ENCODE measurements at regions not wholly inside any gene's neighbourhood (a gene's known extent, or its start where the extent isn't known, plus 50 kb on each side); places are given as distances from the start of the nearest gene placed in this dataset.

DNA sequence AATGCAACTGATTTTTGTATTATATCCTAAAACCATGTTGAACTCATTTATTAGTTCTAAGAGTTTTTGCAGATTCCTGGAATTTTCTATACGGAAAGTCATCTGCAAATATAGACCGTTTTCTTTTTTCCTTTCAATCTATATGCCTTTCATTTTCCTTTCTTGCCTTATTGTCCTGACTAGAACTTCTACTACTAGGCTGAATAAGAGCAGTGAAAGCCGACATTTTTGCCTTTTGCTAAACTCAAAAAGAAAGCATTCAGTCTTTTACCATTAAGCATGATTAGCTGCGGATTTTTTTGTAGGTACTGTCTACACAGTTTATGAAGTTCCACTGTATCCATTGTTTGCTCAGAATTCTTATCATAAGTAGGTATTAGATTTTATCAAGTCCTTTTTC, 328.4 kb downstream of the TEX29 start:
- intact Hi-C loops (cut with DNase I, micrococcal nuclease) = no loop called here
- TF ChIP-seq CTCF (IDR thresholded peaks at IDR 0.05) = no peak
- Histone ChIP-seq H3K9me3 (no peaks in the 10 kb centered on the region), H3K4me1 (ENCODE audit: low read depth) (no peaks in the 10 kb centered on the region), H3K36me3 (ENCODE audit: low read depth) (no peaks in the 10 kb centered on the region), H3K4me3 (no peak overlapping the region)
- DNase-seq (no peak), ATAC-seq (no peak)

- H3K4me3 ChIP-seq = no peak overlapping the region
- TF ChIP-seq CTCF (IDR thresholded peaks at IDR 0.05) = no peak
- no peak for DNase-seq
- H3K9me3 ChIP-seq = no peaks in the 10 kb centered on the region
- no peaks in the 10 kb centered on the region for H3K36me3 ChIP-seq (ENCODE audit: low read depth)
- no peak for ATAC-seq
- H3K4me1 ChIP-seq (ENCODE audit: low read depth) = no peaks in the 10 kb centered on the region
- intact Hi-C loops (cut with DNase I, micrococcal nuclease) = no loop called here
Observed at GRCh38 chr13:111650626-111651025, 330.2 kb downstream of the TEX29 start.

- DNase-seq (no peak), ATAC-seq (no peak)
- intact Hi-C loops (cut with DNase I, micrococcal nuclease) = no loop called here
- no peaks in the 10 kb centered on the region for H3K36me3 ChIP-seq (ENCODE audit: low read depth)
- no peaks in the 10 kb centered on the region for H3K4me1 ChIP-seq (ENCODE audit: low read depth)
- H3K9me3 ChIP-seq = no peaks in the 10 kb centered on the region
- TF ChIP-seq CTCF (IDR thresholded peaks at IDR 0.05) = no peak
- H3K4me3 ChIP-seq = no peak overlapping the region
Observed at GRCh38 chr13:111652676-111653075, 332.2 kb downstream of the TEX29 start.

DNA sequence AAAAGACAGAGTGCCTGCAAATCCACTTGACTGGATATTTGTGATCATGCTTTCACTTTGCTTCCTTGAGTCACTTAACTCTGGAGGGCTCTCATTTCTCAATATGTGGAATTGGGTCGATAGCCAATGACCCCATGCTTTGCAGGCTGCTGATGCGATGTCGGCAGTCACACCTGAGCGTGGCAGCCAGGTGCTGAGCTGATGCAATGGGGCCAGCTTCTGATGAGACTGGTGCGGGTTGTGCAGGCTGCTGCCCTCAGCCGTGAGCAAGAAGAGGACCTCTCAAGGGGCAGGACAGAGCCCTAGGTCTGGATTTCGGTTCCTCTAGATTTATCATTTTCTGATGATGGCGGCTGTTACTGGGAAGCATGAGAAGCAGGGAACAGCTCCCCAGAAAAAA, 334.1 kb downstream of the TEX29 start:
- Histone ChIP-seq H3K9me3 (no peaks in the 10 kb centered on the region), H3K4me3 (no peak overlapping the region), H3K36me3 (ENCODE audit: low read depth) (no peaks in the 10 kb centered on the region), H3K4me1 (ENCODE audit: low read depth) (no peaks in the 10 kb centered on the region)
- no peak for ATAC-seq
- TF ChIP-seq CTCF (IDR thresholded peaks at IDR 0.05) = no peak
- no peak for DNase-seq
- intact Hi-C loops (cut with DNase I, micrococcal nuclease) = no loop called here

GRCh38 chr13:111656439-111656838, 336.0 kb downstream of the TEX29 start:
- intact Hi-C loops (cut with DNase I, micrococcal nuclease) = no loop called here

More at GRCh38 chr13:111656439-111656838, 336.0 kb downstream of the TEX29 start:
- no peaks in the 10 kb centered on the region for H3K36me3 ChIP-seq (ENCODE audit: low read depth)
- no peak for TF ChIP-seq CTCF (IDR thresholded peaks at IDR 0.05)
- ATAC-seq (no peak), DNase-seq (no peak)
- no peaks in the 10 kb centered on the region for H3K9me3 ChIP-seq
- H3K4me1 ChIP-seq (ENCODE audit: low read depth) = no peaks in the 10 kb centered on the region
- H3K4me3 ChIP-seq = no peak overlapping the region

All from mucosa of descending colon (tissue), 3 donors.